ENCODE measurements at regions not wholly inside any gene's neighbourhood (a gene's known extent, or its start where the extent isn't known, plus 50 kb on each side); places are given as distances from the start of the nearest gene placed in this dataset.

DNA sequence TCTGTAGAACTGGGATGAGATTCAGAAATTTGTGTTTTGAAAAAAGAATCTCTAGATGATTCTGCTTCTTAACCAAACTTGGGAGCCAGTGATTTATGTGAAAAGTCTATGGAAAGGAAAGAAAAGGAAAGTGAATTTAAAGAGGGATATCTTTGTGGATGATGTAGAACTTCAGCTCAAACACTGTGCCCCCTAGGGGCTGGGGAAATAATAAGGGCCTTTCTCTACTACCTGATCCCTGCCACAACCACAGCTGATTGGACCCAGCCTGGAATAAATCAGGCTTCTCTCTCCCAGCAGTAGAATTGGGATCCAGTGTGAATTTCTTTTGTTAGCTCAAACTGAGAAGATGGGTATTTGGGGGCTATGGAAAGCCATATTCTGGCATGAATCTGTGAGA, 155.0 kb downstream of the PRELID2 start:
- H3K27ac ChIP-seq (ENCODE audit: extremely low read length, insufficient read depth, low read length): no peak overlapping the region
- TF ChIP-seq JUND (CRISPR knock-in tag; IDR thresholded peaks at IDR 0.05) (no peak), CTCF (CRISPR knock-in tag; IDR thresholded peaks at IDR 0.05) (peak; percentile 24; the same call in 1 of the 2 replicates)
- intact Hi-C loops (cut with micrococcal nuclease; ENCODE audit: unreplicated experiment) (loop anchor here (5.0 kb wide), 1 partner anchor 207 kb away; no protein-coding TSS in a partner anchor), in situ Hi-C loops (cut with HindIII; ENCODE audit: extremely low pct_ligation_motif_present, low pct_unique_long_range_greater_than_20kb) (loop anchor here (10.0 kb wide), 1 partner anchor 375 kb away; no protein-coding TSS in a partner anchor)
- H4K20me1 ChIP-seq (ENCODE audit: insufficient read depth, low read length): no peaks in the 10 kb centered on the region
- no peaks in the 10 kb centered on the region for H3K36me3 ChIP-seq (replicated peaks in 1 of 2; ENCODE audit: control insufficient read depth in 1 of 2, insufficient read depth in 2 of 2, low read length in 2 of 2)
- H3K4me2 ChIP-seq (ENCODE audit: low read depth, low read length): no peak overlapping the region
- H3K27me3 ChIP-seq (ENCODE audit: control insufficient read depth in 1 of 2, insufficient read depth in 2 of 2, low read length in 2 of 2): no peaks in the 10 kb centered on the region
- CTCF ChIA-PET (ENCODE audit: low intra/inter-chr PET ratio, low total read pairs): no interaction called here
- no TSS peak for BruUV-seq (replicated peaks)
- peaks cover 19% of the 10 kb centered on the region for H3K4me1 ChIP-seq (ENCODE audit: insufficient read depth, low read length)
- POLR2A ChIA-PET: no interaction called here
- H3K9ac ChIP-seq (ENCODE audit: insufficient read depth, low read depth, low read length): no peak overlapping the region
- H2AFZ ChIP-seq (ENCODE audit: low read length): no peak overlapping the region
- H3K79me2 ChIP-seq (ENCODE audit: insufficient read depth, low read length): no peaks in the 10 kb centered on the region
- no peak overlapping the region for H3K4me3 ChIP-seq (replicated peaks in 1 of 3; ENCODE audit: insufficient read depth in 1 of 3, low read depth in 2 of 3, low read length in 3 of 3)
- H3K9me3 ChIP-seq (ENCODE audit: low read length): no peaks in the 10 kb centered on the region
- ATAC-seq: peak; percentile 77
- FAIRE-seq: no peak
- no peak for DNase-seq (ENCODE audit: low spot score)

DNA sequence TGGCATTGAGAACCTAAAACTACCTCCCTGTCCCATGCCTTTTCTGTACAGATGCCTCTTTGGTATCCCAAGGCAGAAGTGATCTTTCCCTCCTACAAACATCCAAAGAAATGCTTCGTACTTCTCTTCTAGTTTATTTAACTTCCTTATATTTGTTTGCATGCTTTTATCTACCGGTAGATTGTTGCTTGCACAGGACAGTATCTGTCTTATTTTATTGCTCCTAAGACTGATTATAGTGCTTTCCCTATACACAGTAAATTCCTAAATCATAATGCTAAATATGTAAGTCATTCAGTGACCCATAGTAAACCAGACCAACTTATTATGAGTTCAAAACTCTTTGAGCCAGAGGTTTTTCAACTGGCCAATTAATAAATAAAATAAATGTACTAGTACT, 156.9 kb downstream of the PRELID2 start:
- H3K27me3 ChIP-seq (ENCODE audit: control insufficient read depth in 1 of 2, insufficient read depth in 2 of 2, low read length in 2 of 2): no peaks in the 10 kb centered on the region
- no peak overlapping the region for H3K9ac ChIP-seq (ENCODE audit: insufficient read depth, low read depth, low read length)
- H3K79me2 ChIP-seq (ENCODE audit: insufficient read depth, low read length): no peaks in the 10 kb centered on the region
- H3K4me1 ChIP-seq (ENCODE audit: insufficient read depth, low read length): peaks cover 19% of the 10 kb centered on the region
- no peak overlapping the region for H2AFZ ChIP-seq (ENCODE audit: low read length)
- no peaks in the 10 kb centered on the region for H3K9me3 ChIP-seq (ENCODE audit: low read length)
- ATAC-seq (no peak), FAIRE-seq (no peak), DNase-seq (ENCODE audit: low spot score) (no peak)
- H3K27ac ChIP-seq (ENCODE audit: extremely low read length, insufficient read depth, low read length): no peak overlapping the region
- no TSS peak for BruUV-seq (replicated peaks)
- 76% methylated on average over 2 of the region's 2 CpGs for WGBS (ENCODE audit: low lambda C conversion rate)
- no peak overlapping the region for H3K4me3 ChIP-seq (replicated peaks in 1 of 3; ENCODE audit: insufficient read depth in 1 of 3, low read depth in 2 of 3, low read length in 3 of 3)
- H4K20me1 ChIP-seq (ENCODE audit: insufficient read depth, low read length): no peaks in the 10 kb centered on the region
- intact Hi-C loops (cut with micrococcal nuclease; ENCODE audit: unreplicated experiment) (no loop called here), in situ Hi-C loops (cut with HindIII; ENCODE audit: extremely low pct_ligation_motif_present, low pct_unique_long_range_greater_than_20kb) (no loop called here)
- no peaks in the 10 kb centered on the region for H3K36me3 ChIP-seq (replicated peaks in 1 of 2; ENCODE audit: control insufficient read depth in 1 of 2, insufficient read depth in 2 of 2, low read length in 2 of 2)
- POLR2A ChIA-PET: no interaction called here
- CTCF ChIA-PET (ENCODE audit: low intra/inter-chr PET ratio, low total read pairs): no interaction called here
- H3K4me2 ChIP-seq (ENCODE audit: low read depth, low read length): no peak overlapping the region
- TF ChIP-seq ZNF589 (CRISPR knock-in tag; conservative IDR thresholded peaks at IDR 0.05) (no peak), MIER3 (CRISPR knock-in tag; IDR thresholded peaks at IDR 0.05; ENCODE audit: borderline replicate concordance) (no peak), JDP2 (CRISPR knock-in tag; IDR thresholded peaks at IDR 0.05; ENCODE audit: borderline replicate concordance) (no peak), THYN1 (CRISPR knock-in tag; IDR thresholded peaks at IDR 0.05; ENCODE audit: borderline replicate concordance, low read depth) (no peak), SUZ12 (IDR thresholded peaks at IDR 0.05; ENCODE audit: low read depth, low read length) (no peak), ZBTB20 (CRISPR knock-in tag; IDR thresholded peaks at IDR 0.05; ENCODE audit: borderline replicate concordance, low read depth) (no peak), CEBPG (CRISPR knock-in tag; IDR thresholded peaks at IDR 0.05) (no peak), KLF12 (CRISPR knock-in tag; IDR thresholded peaks at IDR 0.05; ENCODE audit: borderline replicate concordance) (no peak), IRF9 (CRISPR knock-in tag; IDR thresholded peaks at IDR 0.05; ENCODE audit: borderline replicate concordance) (no peak), CHD2 (IDR thresholded peaks at IDR 0.05; ENCODE audit: low read depth, low read length) (no peak), SOX5 (CRISPR knock-in tag; IDR thresholded peaks at IDR 0.05; ENCODE audit: borderline replicate concordance) (no peak), ARNT (IDR thresholded peaks at IDR 0.05) (no peak), RORA (CRISPR knock-in tag; IDR thresholded peaks at IDR 0.05) (no peak)
- TF ChIP-seq, protein P1, sequence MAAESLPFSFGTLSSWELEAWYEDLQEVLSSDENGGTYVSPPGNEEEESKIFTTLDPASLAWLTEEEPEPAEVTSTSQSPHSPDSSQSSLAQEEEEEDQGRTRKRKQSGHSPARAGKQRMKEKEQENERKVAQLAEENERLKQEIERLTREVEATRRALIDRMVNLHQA (CRISPR knock-in tag; IDR thresholded peaks at IDR 0.05): no peak
- TF ChIP-seq, protein P2, sequence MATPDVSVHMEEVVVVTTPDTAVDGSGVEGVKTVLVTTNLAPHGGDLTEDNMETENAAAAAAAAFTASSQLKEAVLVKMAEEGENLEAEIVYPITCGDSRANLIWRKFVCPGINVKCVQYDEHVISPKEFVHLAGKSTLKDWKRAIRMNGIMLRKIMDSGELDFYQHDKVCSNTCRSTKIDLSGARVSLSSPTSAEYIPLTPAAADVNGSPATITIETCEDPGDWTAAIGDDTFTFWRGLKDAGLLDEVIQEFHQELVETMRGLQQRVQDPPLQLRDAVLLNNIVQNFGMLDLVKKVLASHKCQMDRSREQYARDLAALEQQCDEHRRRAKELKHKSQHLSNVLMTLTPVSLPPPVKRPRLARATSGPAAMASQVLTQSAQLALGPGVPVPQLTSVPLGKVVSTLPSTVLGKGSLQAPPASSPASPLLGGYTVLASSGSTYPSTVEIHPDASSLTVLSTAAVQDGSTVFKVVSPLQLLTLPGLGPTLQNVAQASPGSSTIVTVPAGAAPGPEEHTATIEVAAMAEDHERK (CRISPR knock-in tag; IDR thresholded peaks at IDR 0.05; ENCODE audit: low read depth): no peak

Data from HepG2 (cell line).